Ovary (tissue), 7 donors: ENCODE measurements at regions not wholly inside any gene's neighbourhood (a gene's known extent, or its start where the extent isn't known, plus 50 kb on each side); places are given as distances from the start of the nearest gene placed in this dataset.

ENCODE experiments used
- DNase-seq, 5 donors: peaks; one replicate each; pipeline ENCODE4 v3.0.0-alpha.2; 2019 to 2020
- H3K27ac ChIP-seq, 2 donors: fragments of 200-600 bp; one replicate each; pipeline versions ENCODE4 v1.5.1 to v1.8.0; 2019 to 2022
- H3K27me3 ChIP-seq: fragments of 200-600 bp; one replicate; pipeline ENCODE4 v1.8.0; 2022
- H3K36me3 ChIP-seq: fragments of 200-600 bp; sonication (generic); one replicate; pipeline ENCODE4 v1.5.1; 2019
- H3K4me1 ChIP-seq: one replicate; pipeline ENCODE4 v1.8.1; 2013; ENCODE audit warnings: mild to moderate bottlenecking, moderate library complexity; ENCODE audit not compliant: insufficient read depth
- H3K4me3 ChIP-seq: fragments of 200-600 bp; sonication (generic); one replicate; pipeline ENCODE4 v1.5.1; 2017
- H3K9me3 ChIP-seq, 2 donors: fragments of 200-600 bp in 1 of 2; sonication (generic) in 1 of 2; one replicate each; pipeline versions ENCODE4 v1.5.1 to v1.8.1; 2013 to 2019; ENCODE audit warnings: mild to moderate bottlenecking in 1 of 2, moderate library complexity in 1 of 2
- CTCF ChIP-seq, 3 donors: fragments of 450-650 bp in 2 of 3; fragments of 200-600 bp in 1 of 3; IDR thresholded peaks; one replicate each; pipeline versions ENCODE4 v1.5.1 to v1.8.0; 2016 to 2022; ENCODE audit warnings: antibody characterized with exemption in 3 of 3, mild to moderate bottlenecking in 1 of 3
- EP300 ChIP-seq: sonication (generic); formaldehyde crosslinking; IDR thresholded peaks from one replicate; pipeline ENCODE4 v1.6.1; 2017; ENCODE audit warnings: antibody characterized with exemption
- POLR2A ChIP-seq: fragments of 450-650 bp; IDR thresholded peaks from one replicate; pipeline ENCODE4 v1.6.1; 2017; ENCODE audit warnings: antibody characterized with exemption, mild to moderate bottlenecking, moderate library complexity
- WGBS, 3 donors: extraction: QIAGEN DNeasy Blood & Tissue Kit in 1 of 3; methylation state at CpG; one replicate each; pipeline versions ENCODE4 v1.1.5 to v1.1.7; 2013 to 2017; 5-methylcytosine and 5-hydroxymethylcytosine counted together
- intact Hi-C, 4 donors: fragments of 100-400 bp; cut with DNase I; formaldehyde crosslinking; loops; one replicate each; pipeline versions ENCODE4 v1.11.0 to v1.15.1; 2022 to 2023
- donor health status: DM: no; HTN: no; CAD: no; lungs with moderate emphysema.
- donor health status: DM: no; HTN: no; CAD: no.
- donor health status: Bipolar disorder and iron deficiency.
- donor health status: DM: no; HTN: no; CAD: no.
- donor health status: DM: yes; HTN: yes; CAD: no.

- Histone ChIP-seq H3K4me3 (no peak overlapping the region), H3K27me3 (no peaks in the 10 kb centered on the region), H3K27ac (no peak overlapping the region), H3K4me1 (peaks cover 3% of the 10 kb centered on the region), H3K9me3 (no peaks in the 10 kb centered on the region), H3K36me3 (no peaks in the 10 kb centered on the region)
- WGBS, 3 donors = 89 to 92% (median 89%) methylated on average over 5 of the region's 5 CpGs
- TF ChIP-seq POLR2A (no peak), EP300 (no peak), CTCF (IDR thresholded peaks at IDR 0.05) (no peak)
- no peak for DNase-seq
- intact Hi-C loops = no loop called here
Observed at GRCh38 chr21:31553461-31553860, 106.0 kb upstream of the SOD1 start.

GRCh38 chr21:31552826-31553225, 106.7 kb upstream of the SOD1 start:
- Histone ChIP-seq H3K27me3 (no peaks in the 10 kb centered on the region), H3K27ac (no peak overlapping the region), H3K4me3 (no peak overlapping the region), H3K36me3 (no peaks in the 10 kb centered on the region), H3K9me3 (no peaks in the 10 kb centered on the region), H3K4me1 (peaks cover under 1% of the 10 kb centered on the region)
- DNase-seq = no peak
- intact Hi-C loops = no loop called here
- no peak for TF ChIP-seq EP300
- TF ChIP-seq POLR2A = no peak
- TF ChIP-seq CTCF (IDR thresholded peaks at IDR 0.05) = no peak
- WGBS, 3 donors = 86 to 96% (median 94%) methylated on average over 3 of the region's 3 CpGs

GRCh38 chr21:31550070-31550469, 109.4 kb upstream of the SOD1 start:
- intact Hi-C loops = no loop called here
- H3K36me3 ChIP-seq = no peaks in the 10 kb centered on the region
- H3K4me1 ChIP-seq = no peaks in the 10 kb centered on the region
- no peak for DNase-seq
- no peaks in the 10 kb centered on the region for H3K9me3 ChIP-seq
- H3K27ac ChIP-seq = no peak overlapping the region
- H3K27me3 ChIP-seq = no peaks in the 10 kb centered on the region
- TF ChIP-seq CTCF (IDR thresholded peaks at IDR 0.05) = no peak
- TF ChIP-seq POLR2A = no peak
- no peak for TF ChIP-seq EP300
- no peak overlapping the region for H3K4me3 ChIP-seq
- WGBS, 3 donors = 94 to 97% (median 96%) methylated on average over 7 of the region's 7 CpGs

GRCh38 chr21:31548688-31549087, 110.8 kb upstream of the SOD1 start:
- TF ChIP-seq EP300 (no peak), POLR2A (no peak), CTCF (IDR thresholded peaks at IDR 0.05) (no peak)
- H3K4me3 ChIP-seq = no peak overlapping the region
- H3K36me3 ChIP-seq = no peaks in the 10 kb centered on the region
- DNase-seq = no peak
- 94 to 97% (median 97%) methylated on average over 3 of the region's 3 CpGs for WGBS, 3 donors
- intact Hi-C loops = no loop called here
- no peak overlapping the region for H3K27ac ChIP-seq
- no peaks in the 10 kb centered on the region for H3K4me1 ChIP-seq
- H3K9me3 ChIP-seq = no peaks in the 10 kb centered on the region
- no peaks in the 10 kb centered on the region for H3K27me3 ChIP-seq
